ENCODE measurements at regions not wholly inside any gene's neighbourhood (a gene's known extent, or its start where the extent isn't known, plus 50 kb on each side); places are given as distances from the start of the nearest gene placed in this dataset.

GRCh38 chr7:142534726-142535122, 214.5 kb upstream of the PRSS1 start:
- TF ChIP-seq, protein P1, sequence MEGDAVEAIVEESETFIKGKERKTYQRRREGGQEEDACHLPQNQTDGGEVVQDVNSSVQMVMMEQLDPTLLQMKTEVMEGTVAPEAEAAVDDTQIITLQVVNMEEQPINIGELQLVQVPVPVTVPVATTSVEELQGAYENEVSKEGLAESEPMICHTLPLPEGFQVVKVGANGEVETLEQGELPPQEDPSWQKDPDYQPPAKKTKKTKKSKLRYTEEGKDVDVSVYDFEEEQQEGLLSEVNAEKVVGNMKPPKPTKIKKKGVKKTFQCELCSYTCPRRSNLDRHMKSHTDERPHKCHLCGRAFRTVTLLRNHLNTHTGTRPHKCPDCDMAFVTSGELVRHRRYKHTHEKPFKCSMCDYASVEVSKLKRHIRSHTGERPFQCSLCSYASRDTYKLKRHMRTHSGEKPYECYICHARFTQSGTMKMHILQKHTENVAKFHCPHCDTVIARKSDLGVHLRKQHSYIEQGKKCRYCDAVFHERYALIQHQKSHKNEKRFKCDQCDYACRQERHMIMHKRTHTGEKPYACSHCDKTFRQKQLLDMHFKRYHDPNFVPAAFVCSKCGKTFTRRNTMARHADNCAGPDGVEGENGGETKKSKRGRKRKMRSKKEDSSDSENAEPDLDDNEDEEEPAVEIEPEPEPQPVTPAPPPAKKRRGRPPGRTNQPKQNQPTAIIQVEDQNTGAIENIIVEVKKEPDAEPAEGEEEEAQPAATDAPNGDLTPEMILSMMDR (conservative IDR thresholded peaks at IDR 0.05): no peak
- no peak for TF ChIP-seq ZFX (IDR thresholded peaks at IDR 0.05)
